Occipital lobe (tissue), 1 donor: ENCODE measurements at regions not wholly inside any gene's neighbourhood (a gene's known extent, or its start where the extent isn't known, plus 50 kb on each side); places are given as distances from the start of the nearest gene placed in this dataset.
"Not testable (repeated sequence)": the region's sequence is repeated elsewhere in the genome, so short reads cannot be mapped to it uniquely, and the experiment has no call there.

Source experiments
- DNase-seq: peaks from one replicate; lab custom pipeline; 2025; lab: John Stamatoyannopoulos, UW

DNA sequence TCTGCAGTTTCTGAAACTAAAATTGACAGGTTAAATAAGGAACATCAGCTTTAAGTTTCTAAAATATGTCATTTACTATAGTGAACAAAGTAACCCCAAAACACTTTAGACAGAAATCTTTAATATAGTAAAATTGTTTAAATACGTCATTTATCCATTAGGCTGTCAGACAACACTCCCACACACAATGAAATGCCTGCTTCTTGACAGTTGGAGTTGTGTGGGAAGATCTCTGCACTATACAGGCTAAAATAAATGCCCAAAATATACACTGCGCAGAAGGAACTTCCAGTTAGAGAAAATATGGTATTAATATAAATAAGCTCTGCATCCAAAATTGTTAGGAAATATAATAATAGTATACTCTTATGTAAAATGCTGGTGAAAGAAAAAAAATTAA is 794.4 kb downstream of the CDH18 start:
- DNase-seq: no peak

DNA sequence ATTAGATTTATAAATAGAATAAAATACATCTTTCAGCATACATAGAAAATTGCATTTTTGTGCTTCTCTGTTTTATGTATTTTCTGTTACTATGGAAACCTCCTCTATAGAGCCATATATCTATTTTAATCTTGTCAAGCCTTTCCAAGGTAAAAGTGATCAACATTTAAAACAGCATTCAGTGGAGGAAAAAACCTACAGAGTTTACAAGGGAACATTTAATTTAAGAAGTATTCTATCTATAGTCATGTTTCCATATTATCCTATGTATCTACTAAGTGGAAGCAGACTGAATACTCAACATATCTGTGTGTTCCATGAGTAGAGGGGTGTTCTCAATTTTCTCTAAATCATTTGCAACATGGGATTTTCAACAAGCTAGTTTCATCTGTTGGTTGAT is 791.4 kb downstream of the CDH18 start:
- DNase-seq: no peak

DNA sequence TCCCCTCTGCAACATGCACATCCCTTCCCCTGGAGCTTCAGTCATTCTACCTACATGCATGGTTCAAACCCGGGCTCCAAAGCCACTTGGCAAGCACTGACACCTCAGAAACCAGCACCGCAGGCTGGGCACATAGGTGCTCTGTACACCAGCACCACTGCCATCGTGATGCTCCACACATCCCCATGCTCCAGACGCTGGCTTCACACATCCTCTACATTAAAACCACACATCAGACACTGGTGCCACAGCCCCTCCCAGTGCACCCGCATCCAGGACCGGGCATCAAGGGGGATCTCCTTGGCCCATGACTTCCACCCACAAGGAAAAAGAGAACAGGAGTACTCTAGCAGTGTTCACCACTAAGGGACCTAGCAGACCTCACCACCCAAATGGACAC is 787.7 kb downstream of the CDH18 start:
- no peak for DNase-seq

DNA sequence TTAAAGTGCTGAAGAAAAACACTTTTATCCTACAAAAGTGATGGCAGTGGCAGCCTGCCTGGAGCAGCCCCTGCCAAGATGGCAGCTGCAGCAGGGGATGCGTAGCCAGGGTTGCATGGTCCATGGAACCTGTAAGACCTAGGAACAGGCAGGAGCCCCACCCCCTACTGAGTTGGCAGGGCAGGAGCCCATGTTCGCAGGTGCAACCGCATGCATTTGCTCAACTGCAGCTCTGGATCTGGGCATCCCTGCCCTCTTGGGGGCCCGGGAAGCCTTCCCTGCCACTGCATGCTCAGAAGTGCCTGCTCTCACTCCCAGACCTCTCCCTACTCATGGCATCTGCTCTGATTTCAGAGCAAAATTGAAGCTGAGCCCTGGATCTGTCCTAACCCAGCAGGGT is 779.6 kb downstream of the CDH18 start:
- DNase-seq: no peak

DNA sequence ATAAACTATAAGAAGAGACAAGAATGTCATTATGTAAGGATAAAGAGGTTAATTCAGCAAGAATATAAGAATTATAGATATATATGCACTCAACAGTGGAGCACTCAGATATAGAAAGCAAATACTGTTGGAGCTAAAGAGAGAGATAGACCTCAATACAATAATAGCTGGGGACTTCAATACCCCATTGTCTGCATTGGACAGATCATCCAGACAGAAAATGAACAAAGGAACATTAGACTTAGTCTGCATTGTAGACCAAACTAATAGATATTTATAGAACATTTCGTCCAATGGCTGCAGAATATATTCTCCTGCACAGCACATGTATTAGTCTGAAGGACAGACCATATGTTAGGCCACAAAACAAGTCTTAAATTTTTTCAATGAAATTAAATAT is 777.1 kb downstream of the CDH18 start:
- DNase-seq: no peak

DNA sequence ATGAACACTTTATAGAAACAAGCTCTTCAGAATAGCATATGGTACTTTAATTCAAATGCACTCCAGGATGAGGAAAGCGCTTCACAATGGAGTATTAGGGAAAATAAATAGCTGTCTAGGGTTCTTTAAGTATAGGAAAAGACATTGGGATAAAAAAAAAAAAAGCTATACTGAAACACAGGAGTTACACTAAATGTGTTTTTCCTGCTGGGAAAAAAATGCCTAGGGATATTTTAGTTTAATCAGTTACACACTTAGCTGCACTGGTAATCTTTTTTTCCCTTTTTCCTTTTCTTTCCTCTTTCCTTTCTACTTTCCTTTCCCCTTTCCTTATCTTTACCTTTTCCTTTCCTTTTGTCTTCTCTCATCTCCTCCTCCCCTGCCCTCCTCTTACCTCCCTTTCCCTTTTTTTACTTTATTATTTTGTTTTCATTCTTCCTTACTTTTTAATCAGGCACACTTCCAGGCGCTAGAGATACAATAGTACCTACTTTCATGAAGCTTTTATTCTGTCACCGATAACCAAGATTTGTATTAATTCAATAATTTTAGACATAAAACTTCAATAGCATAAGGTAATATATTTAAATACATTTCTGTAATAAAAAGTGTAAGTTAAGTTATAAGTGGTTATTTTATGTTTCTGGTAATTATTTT is 758.7 kb downstream of the CDH18 start:
- DNase-seq: no peak

DNA sequence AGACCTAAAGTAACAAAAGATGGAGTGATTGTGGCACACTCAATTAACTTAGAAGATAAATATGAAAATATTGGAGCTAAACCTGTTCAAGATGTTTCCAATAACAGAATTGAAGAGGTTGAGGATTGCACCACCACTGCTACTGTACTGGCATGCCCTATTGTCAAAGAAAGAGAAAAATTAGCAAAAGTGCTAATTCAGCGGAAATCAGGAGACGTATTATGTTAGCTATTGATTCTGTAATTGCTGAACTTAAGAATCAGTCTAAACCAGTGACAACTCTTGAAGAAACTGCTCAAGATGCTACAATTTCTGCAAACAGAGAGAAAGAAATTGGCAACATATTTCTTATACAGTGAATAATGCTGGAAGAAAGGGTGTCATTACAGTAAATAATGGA is 754.4 kb downstream of the CDH18 start:
- no peak for DNase-seq

DNA sequence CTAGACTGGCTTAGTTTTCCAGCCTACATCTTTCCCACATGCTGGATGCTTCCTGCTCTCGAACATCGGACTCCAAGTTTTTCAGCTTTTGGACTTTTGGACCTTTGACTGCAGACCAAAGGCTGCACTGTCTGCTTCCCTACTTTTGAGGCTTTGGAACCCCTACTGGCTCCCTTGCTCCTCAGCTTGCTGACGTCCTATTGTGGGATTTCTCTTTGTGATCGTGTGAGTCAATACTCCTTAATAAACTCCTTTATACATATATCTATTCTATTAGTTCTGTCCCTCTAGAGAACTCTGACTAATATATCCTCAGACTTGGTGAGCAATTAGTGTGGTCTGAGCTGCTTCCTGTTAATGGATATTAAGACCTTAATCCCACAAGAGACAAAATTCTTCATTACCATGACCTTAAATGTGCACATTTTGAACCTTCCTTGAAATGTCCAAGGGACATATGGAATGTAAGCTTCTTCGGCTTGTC is 752.9 kb downstream of the CDH18 start:
- no peak for DNase-seq

DNA sequence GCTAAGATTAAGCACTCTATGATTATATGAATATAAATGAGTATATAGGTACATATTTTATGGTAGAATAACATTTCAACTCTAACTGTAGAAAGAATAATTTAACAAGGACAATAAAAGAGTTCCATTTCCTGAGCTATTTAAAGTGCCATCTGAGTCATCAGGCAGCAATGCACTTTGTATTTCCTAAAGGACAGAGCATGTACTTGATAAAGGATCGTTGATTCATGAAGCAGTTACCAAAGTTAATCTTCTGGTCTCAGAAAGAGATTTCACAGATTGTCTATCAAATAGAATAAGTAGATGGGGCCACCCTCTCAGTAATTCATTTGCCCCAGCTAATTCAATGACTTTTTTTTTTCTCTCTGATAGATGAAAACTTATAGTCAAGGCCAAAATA is 747.8 kb downstream of the CDH18 start:
- no peak for DNase-seq

DNA sequence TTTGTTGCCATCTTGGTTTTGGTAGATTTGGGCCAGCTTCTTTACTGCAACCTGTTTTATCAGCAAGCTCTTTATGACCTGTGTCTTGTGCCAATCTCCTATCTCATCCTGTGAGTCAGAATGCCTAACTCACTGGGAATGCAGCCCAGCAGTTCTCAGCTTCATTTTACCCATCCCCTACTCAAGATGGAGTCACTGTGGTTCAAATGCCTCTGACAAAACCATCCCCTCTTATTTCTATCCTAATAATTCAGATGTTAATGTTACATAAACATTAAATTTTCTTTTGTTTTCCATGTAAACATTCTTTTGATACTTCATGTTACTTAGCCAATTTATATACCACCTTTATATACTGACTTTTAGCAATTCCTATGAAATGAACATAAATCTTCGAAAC is 746.3 kb downstream of the CDH18 start:
- DNase-seq: no peak

DNA sequence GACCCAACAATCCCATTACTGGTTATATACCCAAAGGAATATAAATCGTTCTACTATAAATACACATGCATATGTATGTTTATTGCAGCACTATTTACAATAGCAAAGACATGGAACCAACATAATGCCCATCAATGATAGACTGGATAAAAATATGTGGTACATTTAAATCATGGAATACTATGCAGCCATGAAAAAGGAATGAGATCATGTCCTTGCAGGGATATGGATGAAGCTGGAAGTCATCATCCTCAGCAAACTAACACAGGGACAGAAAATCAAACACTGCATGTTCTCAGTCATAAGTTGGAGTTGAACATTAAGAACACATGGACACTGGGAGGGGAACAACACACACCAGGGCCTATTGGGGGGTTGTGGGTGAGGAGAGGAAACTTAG is 741.8 kb downstream of the CDH18 start:
- DNase-seq: not testable (repeated sequence)

DNA sequence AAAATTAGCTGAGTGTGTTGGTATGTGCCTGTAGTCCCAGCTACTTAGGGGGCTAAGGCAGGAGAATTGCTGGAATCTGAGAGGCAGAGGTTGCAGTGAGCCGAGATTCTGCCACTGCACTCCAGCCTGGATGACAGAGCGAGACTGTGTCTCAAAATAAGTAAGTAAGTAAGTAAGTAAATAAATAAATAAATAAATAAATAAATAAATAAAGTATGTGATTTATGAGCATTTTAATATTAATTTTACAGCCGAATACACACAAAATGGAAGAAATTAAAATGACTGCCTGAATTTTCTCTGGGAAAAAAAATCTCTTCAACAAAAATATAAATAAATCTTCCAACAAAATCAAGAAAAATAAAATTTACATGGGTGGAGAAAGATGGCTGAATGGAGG is 740.7 kb downstream of the CDH18 start:
- DNase-seq: no peak

DNA sequence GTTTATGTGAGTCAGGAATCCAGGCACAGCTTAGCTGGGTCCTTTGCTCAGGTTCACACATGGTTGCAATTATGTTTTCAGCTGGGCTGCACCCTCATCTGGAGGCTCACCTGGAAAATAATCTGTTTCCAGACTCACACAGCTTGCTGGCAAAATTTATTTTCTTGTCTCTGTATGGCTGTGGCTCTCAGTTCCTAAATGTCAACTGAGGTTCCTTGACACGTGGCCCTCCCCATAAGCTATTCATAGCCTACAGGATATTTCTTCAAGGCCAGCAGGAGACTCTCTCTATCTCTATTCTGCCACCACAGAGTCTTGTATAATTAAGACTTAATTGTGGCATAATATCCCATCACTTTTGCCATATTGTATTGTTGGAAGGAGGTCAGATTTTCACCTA is 732.0 kb downstream of the CDH18 start:
- DNase-seq: no peak

DNA sequence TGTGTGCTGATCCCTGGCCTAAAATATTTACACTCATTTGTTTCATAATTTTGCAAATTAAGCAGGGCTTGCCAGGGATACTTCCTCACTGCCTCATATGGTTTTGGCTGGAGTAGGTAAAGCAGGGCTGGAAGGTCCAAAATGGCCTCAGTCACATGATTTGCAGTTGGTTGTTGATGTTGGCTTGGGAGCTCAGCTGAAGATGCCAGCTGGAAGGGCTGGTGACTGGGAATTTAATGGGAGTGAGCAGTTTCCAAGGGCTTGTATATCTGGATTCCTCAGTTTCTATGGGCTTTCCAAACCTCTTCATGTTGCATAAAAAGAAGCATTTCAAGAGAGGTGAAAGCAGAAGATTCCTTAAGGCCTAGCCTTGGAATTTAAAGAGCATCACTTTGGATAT is 729.3 kb downstream of the CDH18 start:
- no peak for DNase-seq

DNA sequence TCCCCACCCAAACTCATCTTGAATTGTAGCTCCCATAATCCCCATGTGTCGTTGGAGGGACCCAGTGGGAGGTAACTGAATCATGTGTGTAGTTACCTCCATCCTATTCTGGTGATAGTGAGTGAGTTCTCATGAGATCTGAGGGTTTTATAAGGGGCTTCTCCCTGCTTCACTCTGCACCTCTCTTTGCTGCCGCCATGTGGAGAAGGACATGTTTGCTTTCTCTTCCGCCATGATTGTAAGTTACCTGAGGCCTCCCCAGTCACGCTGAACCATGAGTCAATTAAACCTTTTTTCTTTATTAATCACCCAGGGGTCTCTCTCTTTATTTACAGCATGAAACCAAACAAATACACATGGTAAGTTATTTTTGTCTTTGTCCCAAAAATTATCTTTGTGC is 726.1 kb downstream of the CDH18 start:
- DNase-seq: no peak

DNA sequence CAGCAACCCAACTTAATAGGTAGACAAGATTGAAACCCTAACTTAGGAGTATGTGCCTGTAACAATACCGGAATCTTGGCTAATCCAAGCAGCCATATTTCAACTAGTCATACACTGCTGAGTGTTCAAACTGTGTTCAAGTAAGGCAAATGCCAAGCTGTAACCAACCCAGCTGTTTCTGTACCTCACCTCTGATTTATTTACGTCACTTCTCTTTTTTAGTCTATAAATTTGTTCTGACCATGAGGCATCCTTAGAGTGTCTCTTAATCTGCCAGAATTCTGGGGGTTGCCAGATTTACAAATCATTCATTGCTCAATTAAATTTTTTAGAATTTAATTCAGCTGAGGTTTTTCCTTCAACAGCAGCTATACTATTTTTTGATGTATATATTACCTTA is 723.2 kb downstream of the CDH18 start:
- no peak for DNase-seq

DNA sequence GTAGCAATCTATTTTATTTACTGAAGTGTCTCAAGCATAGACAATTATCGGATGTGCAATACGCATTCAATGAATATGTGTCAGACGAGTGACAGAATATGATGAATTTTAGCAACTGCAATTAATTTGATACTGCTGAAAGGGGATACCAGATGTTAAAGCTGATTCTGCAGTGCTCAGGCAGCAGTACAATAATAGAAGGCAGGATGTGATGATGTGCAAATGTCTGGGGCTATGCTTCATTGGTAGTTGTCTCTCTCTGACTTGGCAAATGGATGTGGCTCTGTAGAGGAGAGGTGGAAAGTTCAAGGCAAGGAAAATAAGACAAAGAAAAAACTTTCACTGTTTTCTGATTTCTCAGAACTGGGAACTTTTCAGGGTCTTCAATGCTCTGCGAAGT is 721.2 kb downstream of the CDH18 start:
- DNase-seq: no peak

DNA sequence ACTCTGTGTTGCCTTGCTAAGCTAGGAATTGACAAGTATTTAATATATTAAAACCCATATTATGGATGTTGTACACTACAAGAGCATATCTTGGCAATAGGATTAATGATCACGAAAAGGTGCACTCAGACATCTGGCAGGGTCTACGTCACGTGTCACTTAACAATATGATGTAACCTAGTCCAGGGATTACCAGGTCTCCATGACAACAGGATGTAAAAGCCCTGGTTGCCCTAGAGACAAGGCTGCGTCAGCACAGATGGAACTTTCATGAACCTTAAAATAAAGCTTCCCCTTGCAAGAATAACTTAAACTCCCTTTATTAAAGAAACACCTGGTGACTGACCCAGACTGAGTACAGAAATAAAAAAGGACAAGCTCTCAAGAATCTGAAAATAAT is 717.8 kb downstream of the CDH18 start:
- DNase-seq: no peak

DNA sequence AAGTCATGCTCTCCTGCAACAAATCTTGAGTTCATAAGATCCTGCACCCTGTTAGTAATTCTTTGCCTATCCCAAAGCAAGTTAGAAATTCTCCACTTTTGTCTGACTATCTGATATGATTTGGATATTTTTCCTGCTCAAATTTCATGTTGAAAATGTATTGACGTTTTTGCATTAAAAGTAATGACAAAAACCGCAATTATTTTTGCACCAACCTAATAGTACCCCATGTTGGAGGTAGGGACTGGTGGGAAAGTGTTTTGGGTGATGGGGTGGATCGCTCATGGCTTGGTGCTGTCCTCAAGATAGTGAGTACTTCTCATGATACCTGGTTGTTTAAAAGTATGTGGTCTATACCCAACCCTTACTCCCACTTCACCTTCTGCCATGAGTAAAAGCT is 713.4 kb downstream of the CDH18 start:
- no peak for DNase-seq

DNA sequence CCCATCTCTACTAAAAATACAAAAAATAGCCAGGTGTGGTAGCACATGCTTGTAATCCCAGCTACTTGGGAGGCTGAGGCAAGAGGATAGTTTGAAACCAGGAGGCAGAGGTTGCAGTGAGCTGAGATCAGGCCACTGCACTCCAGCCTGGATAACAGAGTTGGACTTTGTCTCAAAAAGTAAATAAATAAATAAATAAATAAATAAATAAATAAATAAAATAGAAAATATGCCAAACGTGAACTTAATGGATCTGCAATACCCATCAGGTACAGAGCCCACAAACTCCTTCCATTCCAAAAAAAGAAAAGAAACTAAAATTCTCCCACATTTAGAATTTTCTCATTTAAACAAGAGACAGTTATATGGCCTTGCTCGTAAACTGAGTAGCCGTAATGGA is 702.7 kb downstream of the CDH18 start:
- DNase-seq: no peak

DNA sequence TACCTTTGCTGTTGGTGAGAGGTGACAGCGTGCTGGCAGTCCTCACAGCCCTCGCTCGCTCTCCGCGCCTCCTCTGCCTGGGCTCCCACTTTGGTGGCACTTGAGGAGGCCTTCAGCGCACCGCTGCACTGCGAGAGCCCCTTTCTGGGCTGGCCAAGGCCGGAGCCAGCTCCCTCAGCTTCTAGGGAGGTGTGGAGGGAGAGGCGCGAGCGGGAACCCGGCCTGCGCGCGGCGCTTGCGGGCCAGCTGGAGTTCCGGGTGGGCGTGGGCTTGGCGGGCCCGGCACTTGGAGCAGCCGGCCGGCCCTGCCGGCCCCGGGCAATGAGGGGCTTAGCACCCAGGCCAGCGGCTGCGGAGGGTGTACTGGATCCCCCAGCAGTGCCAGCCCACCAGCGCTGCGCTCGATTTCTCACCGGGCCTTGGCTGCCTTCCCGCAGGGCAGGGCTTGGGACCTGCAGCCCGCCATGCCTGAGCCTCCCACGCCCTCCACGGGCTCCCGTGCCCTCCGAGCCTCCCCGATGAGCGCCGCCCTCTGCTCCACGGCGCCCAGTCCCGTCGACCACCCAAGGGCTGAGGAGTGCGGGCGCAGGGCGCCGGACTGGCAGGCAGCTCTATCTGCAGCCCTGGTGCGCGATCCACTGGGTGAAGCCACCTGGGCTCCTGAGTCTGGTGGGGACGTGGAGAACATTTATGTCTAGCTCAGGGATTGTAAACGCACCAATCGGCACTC is 700.3 kb downstream of the CDH18 start:
- not testable (repeated sequence) for DNase-seq

DNA sequence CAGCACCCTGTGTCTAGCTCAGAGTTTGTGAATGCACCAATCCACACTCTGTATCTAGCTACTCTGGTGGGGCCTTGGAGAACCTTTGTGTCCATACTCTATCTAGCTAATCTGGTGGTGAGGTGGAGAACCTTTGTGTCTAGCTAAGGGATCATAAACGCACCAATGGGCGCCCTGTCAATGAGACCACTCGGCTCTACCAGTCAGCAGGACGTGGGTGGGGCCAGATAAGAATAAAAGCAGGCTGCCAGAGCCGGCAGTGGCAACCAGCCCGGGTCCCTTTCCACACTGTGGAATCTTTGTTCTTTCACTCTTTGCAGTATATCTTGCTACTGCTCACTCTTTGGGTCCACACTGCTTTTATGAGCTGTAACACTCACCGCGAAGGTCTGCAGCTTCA is 699.7 kb downstream of the CDH18 start:
- DNase-seq: not testable (repeated sequence)

DNA sequence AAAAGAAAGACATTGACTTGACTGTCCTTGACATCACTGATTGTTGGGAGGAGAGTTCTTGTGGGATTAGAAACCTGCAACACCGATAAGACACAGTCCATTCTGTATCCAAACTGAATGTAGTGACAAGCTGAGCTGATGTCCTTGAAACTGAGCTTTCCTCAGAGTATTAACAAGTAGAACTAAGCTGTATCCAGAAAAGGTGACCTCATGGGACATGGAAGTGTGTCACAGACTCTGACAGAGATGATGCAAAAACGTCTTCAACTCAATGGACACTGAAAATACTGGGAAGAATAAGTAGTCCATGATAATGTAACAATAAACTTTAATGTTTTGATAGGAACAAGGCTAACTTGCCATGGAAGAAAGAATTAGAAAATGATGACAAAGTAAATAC is 690.1 kb downstream of the CDH18 start:
- DNase-seq: no peak
